ENCODE measurements at regions not wholly inside any gene's neighbourhood (a gene's known extent, or its start where the extent isn't known, plus 50 kb on each side); places are given as distances from the start of the nearest gene placed in this dataset.

GRCh38 chr5:29697278-29697677 lies 1496.2 kb upstream of the CDH6 start:
- H3K36me3 ChIP-seq (ENCODE audit: control insufficient read depth, low read length): no peaks in the 10 kb centered on the region
- no peaks in the 10 kb centered on the region for H3K4me1 ChIP-seq (ENCODE audit: control insufficient read depth, low read length)
- no peak overlapping the region for H3K4me2 ChIP-seq (ENCODE audit: low read length)
- H3K27ac ChIP-seq (ENCODE audit: low read depth, low read length): no peak overlapping the region
- no peaks in the 10 kb centered on the region for H3K9me3 ChIP-seq (ENCODE audit: control insufficient read depth, insufficient read depth, low read length)
- no peaks in the 10 kb centered on the region for H3K79me2 ChIP-seq (ENCODE audit: control insufficient read depth, low read length)
- H3K27me3 ChIP-seq (ENCODE audit: control insufficient read depth, low read length): no peaks in the 10 kb centered on the region
- H3K4me3 ChIP-seq (ENCODE audit: low read length): no peak overlapping the region
- no peaks in the 10 kb centered on the region for H3F3A ChIP-seq (ENCODE audit: control insufficient read depth, insufficient read depth)
- no peaks in the 10 kb centered on the region for H3K9me2 ChIP-seq (replicated peaks; ENCODE audit: control insufficient read depth, low read length)
- no peaks in the 10 kb centered on the region for H4K20me1 ChIP-seq (ENCODE audit: control insufficient read depth, insufficient read depth, low read depth, low read length)
- TF ChIP-seq, protein P1, sequence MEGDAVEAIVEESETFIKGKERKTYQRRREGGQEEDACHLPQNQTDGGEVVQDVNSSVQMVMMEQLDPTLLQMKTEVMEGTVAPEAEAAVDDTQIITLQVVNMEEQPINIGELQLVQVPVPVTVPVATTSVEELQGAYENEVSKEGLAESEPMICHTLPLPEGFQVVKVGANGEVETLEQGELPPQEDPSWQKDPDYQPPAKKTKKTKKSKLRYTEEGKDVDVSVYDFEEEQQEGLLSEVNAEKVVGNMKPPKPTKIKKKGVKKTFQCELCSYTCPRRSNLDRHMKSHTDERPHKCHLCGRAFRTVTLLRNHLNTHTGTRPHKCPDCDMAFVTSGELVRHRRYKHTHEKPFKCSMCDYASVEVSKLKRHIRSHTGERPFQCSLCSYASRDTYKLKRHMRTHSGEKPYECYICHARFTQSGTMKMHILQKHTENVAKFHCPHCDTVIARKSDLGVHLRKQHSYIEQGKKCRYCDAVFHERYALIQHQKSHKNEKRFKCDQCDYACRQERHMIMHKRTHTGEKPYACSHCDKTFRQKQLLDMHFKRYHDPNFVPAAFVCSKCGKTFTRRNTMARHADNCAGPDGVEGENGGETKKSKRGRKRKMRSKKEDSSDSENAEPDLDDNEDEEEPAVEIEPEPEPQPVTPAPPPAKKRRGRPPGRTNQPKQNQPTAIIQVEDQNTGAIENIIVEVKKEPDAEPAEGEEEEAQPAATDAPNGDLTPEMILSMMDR (IDR thresholded peaks at IDR 0.05; ENCODE audit: low read depth, low read length, poor library complexity, severe bottlenecking): no peak
- TF ChIP-seq EZH2phosphoT487 (IDR thresholded peaks at IDR 0.05; ENCODE audit: borderline replicate concordance, low read length): no peak

DNA sequence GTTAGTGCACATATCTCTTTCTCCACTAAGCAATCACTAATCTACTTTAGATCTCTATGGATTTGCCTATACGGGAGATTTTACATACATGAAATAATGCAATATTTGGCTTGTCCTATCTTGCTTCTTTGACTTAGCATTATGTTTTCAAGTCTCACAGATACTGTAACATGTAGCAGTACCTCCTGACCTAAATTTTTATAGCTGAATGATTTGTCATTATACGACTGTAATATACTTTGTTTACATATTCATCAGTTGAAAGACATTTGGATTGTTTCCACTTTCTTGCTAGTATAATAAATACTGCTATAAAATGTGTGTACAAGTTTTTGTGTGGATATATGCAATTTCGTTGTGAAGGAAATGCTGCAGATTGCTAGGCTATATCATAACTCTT lies 1520.8 kb upstream of the CDH6 start:
- no peak overlapping the region for H3K4me2 ChIP-seq (ENCODE audit: low read length)
- TF ChIP-seq, protein P1 (IDR thresholded peaks at IDR 0.05; ENCODE audit: low read depth, low read length, poor library complexity, severe bottlenecking): no peak
- TF ChIP-seq EZH2phosphoT487 (IDR thresholded peaks at IDR 0.05; ENCODE audit: borderline replicate concordance, low read length): no peak
- no peaks in the 10 kb centered on the region for H3K9me2 ChIP-seq (replicated peaks; ENCODE audit: control insufficient read depth, low read length)
- no peak overlapping the region for H3K4me3 ChIP-seq (ENCODE audit: low read length)
- H3K27ac ChIP-seq (ENCODE audit: low read depth, low read length): no peak overlapping the region
- H3K4me1 ChIP-seq (ENCODE audit: control insufficient read depth, low read length): no peaks in the 10 kb centered on the region
- no peaks in the 10 kb centered on the region for H3K27me3 ChIP-seq (ENCODE audit: control insufficient read depth, low read length)
- no peaks in the 10 kb centered on the region for H3K79me2 ChIP-seq (ENCODE audit: control insufficient read depth, low read length)
- no peaks in the 10 kb centered on the region for H4K20me1 ChIP-seq (ENCODE audit: control insufficient read depth, insufficient read depth, low read depth, low read length)
- no peaks in the 10 kb centered on the region for H3F3A ChIP-seq (ENCODE audit: control insufficient read depth, insufficient read depth)
- no peaks in the 10 kb centered on the region for H3K9me3 ChIP-seq (ENCODE audit: control insufficient read depth, insufficient read depth, low read length)
- no peaks in the 10 kb centered on the region for H3K36me3 ChIP-seq (ENCODE audit: control insufficient read depth, low read length)

DNA sequence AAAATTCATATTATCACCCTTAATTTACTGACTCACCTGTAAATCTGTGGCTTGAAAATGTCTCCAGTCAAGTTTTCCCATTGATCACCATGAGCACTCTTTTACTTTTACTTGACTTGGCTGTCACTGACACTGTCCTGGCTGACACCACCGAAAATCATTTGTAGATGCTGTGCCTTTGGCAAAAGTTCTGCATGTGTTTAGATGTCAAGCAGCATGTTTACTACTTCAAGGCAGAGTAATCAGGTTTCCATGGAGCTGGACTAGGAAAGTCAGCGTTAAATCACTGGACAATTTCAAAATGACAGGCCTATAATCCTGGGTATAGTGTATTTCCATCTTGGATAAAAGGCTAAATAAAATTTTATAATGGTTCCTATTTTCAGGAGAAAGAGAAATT lies 1530.6 kb upstream of the CDH6 start:
- no peaks in the 10 kb centered on the region for H3K9me3 ChIP-seq (ENCODE audit: control insufficient read depth, insufficient read depth, low read length)
- H3K79me2 ChIP-seq (ENCODE audit: control insufficient read depth, low read length): no peaks in the 10 kb centered on the region
- no peaks in the 10 kb centered on the region for H3K4me1 ChIP-seq (ENCODE audit: control insufficient read depth, low read length)
- no peaks in the 10 kb centered on the region for H3K9me2 ChIP-seq (replicated peaks; ENCODE audit: control insufficient read depth, low read length)
- H4K20me1 ChIP-seq (ENCODE audit: control insufficient read depth, insufficient read depth, low read depth, low read length): no peaks in the 10 kb centered on the region
- no peak overlapping the region for H3K4me3 ChIP-seq (ENCODE audit: low read length)
- no peaks in the 10 kb centered on the region for H3K27me3 ChIP-seq (ENCODE audit: control insufficient read depth, low read length)
- H3F3A ChIP-seq (ENCODE audit: control insufficient read depth, insufficient read depth): no peaks in the 10 kb centered on the region
- no peaks in the 10 kb centered on the region for H3K36me3 ChIP-seq (ENCODE audit: control insufficient read depth, low read length)
- H3K4me2 ChIP-seq (ENCODE audit: low read length): no peak overlapping the region
- no peak for TF ChIP-seq EZH2phosphoT487 (IDR thresholded peaks at IDR 0.05; ENCODE audit: borderline replicate concordance, low read length)
- TF ChIP-seq, protein P1 (IDR thresholded peaks at IDR 0.05; ENCODE audit: low read depth, low read length, poor library complexity, severe bottlenecking): no peak
- no peak overlapping the region for H3K27ac ChIP-seq (ENCODE audit: low read depth, low read length)

DNA sequence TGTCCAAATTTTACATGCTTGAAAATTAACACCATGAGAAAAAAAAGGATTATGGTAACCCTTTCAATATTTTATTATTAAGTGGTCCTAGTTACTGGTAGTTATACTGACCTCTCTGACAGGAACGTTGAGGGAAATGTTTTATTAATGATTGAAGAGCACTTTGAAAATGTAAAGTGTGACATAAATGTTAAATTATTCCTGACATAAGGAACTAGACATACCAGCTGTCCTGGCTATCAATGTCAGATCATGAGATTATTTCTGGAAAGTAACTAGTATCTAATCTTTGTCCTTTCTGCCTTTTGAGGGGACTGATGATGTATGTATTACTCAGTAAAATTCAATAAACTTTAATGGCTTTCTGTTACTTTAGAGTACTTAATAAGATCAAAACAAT lies 1538.5 kb upstream of the CDH6 start:
- Histone ChIP-seq H3K9me2 (replicated peaks; ENCODE audit: control insufficient read depth, low read length) (no peaks in the 10 kb centered on the region), H3K4me1 (ENCODE audit: control insufficient read depth, low read length) (no peaks in the 10 kb centered on the region), H4K20me1 (ENCODE audit: control insufficient read depth, insufficient read depth, low read depth, low read length) (no peaks in the 10 kb centered on the region), H3K79me2 (ENCODE audit: control insufficient read depth, low read length) (no peaks in the 10 kb centered on the region), H3K36me3 (ENCODE audit: control insufficient read depth, low read length) (no peaks in the 10 kb centered on the region), H3F3A (ENCODE audit: control insufficient read depth, insufficient read depth) (no peaks in the 10 kb centered on the region), H3K4me3 (ENCODE audit: low read length) (no peak overlapping the region), H3K27ac (ENCODE audit: low read depth, low read length) (no peak overlapping the region), H3K9me3 (ENCODE audit: control insufficient read depth, insufficient read depth, low read length) (no peaks in the 10 kb centered on the region), H3K4me2 (ENCODE audit: low read length) (no peak overlapping the region), H3K27me3 (ENCODE audit: control insufficient read depth, low read length) (no peaks in the 10 kb centered on the region)
- TF ChIP-seq EZH2phosphoT487 (IDR thresholded peaks at IDR 0.05; ENCODE audit: borderline replicate concordance, low read length): no peak
- TF ChIP-seq, protein P1 (IDR thresholded peaks at IDR 0.05; ENCODE audit: low read depth, low read length, poor library complexity, severe bottlenecking): no peak
